K562 (cell line): ENCODE measurements at regions not wholly inside any gene's neighbourhood (a gene's known extent, or its start where the extent isn't known, plus 50 kb on each side); places are given as distances from the start of the nearest gene placed in this dataset.

ENCODE experiments used
- CREB3L1 ChIP-seq: fragments of 450-650 bp; IDR thresholded peaks from 2 replicates; pipeline ENCODE4 v1.6.1; 2014; ENCODE audit warnings: low read depth, mild to moderate bottlenecking, moderate library complexity, borderline replicate concordance
- CTBP1 ChIP-seq: fragments of 450-650 bp; IDR thresholded peaks from 2 replicates; pipeline ENCODE4 v1.6.1; 2016; ENCODE audit warnings: borderline replicate concordance
- CTCF ChIP-seq, 3 experiments: IDR thresholded peaks in 2 of 3; conservative IDR thresholded peaks in 1 of 3; 2 replicates each; pipeline ENCODE4 v1.5.1; 2011 to 2012; ENCODE audit warnings: low read length in 3 of 3, mild to moderate bottlenecking in 3 of 3, control low read depth in 2 of 3, improper control_type of control experiment in 1 of 3, inconsistent platforms in 1 of 3, low read depth in 1 of 3, mixed read lengths in 1 of 3, moderate library complexity in 1 of 3; ENCODE audit not compliant: insufficient read depth in 2 of 3
- DDX20 ChIP-seq: fragments of 450-650 bp; IDR thresholded peaks from 2 replicates; pipeline ENCODE4 v1.6.1; 2016; ENCODE audit warnings: missing genetic modification characterization, low read depth, mild to moderate bottlenecking, missing compliant biosample characterization, moderate library complexity
- EHMT2 ChIP-seq: fragments of 450-650 bp; IDR thresholded peaks from 2 replicates; pipeline ENCODE4 v1.6.1; 2018; ENCODE audit warnings: antibody characterized with exemption
- HNRNPH1 ChIP-seq: fragments of 200-400 bp; formaldehyde crosslinking; optimal IDR thresholded peaks from 2 replicates; pipeline ENCODE3; 2017; ENCODE audit warnings: low read depth, mild to moderate bottlenecking, low read length, moderate library complexity
- ID3 ChIP-seq, 2 experiments: fragments of 250-450 bp in 1 of 2; fragments of 450-650 bp in 1 of 2; sonication (Bioruptor Pico) in 1 of 2; IDR thresholded peaks; 2 replicates each; pipeline versions ENCODE4 v1.6.1 to v1.8.0; 2016 to 2021; ENCODE audit warnings: mild to moderate bottlenecking in 2 of 2, moderate library complexity in 2 of 2, missing compliant biosample characterization in 1 of 2, missing genetic modification characterization in 1 of 2
- KDM5B ChIP-seq: fragments of 200-600 bp; sonication (generic); IDR thresholded peaks from 2 replicates; pipeline ENCODE4 v1.6.1; 2012; ENCODE audit warnings: low read depth, mild to moderate bottlenecking, moderate library complexity, low read length, control low read depth, inconsistent platforms; ENCODE audit not compliant: insufficient replicate concordance
- MAFK ChIP-seq: IDR thresholded peaks from 2 replicates; pipeline ENCODE4 v1.6.1; 2011; ENCODE audit warnings: low read length, improper control_type of control experiment
- RBFOX2 ChIP-seq: fragments of 200-400 bp; formaldehyde crosslinking; IDR thresholded peaks from 2 replicates; pipeline ENCODE4 v1.6.1; 2017; ENCODE audit warnings: low read depth, mild to moderate bottlenecking, low read length, moderate library complexity
- ZNF263 ChIP-seq: sonication (generic); formaldehyde crosslinking; IDR thresholded peaks from 2 replicates; pipeline ENCODE4 v1.8.0; 2022; ENCODE audit warnings: mild to moderate bottlenecking, missing genetic modification reagents, borderline replicate concordance
- ZNF57 ChIP-seq: fragments of 450-650 bp; formaldehyde crosslinking; IDR thresholded peaks from 2 replicates; pipeline ENCODE4 v1.4.0; 2020; ENCODE audit warnings: mild to moderate bottlenecking, moderate library complexity
- TF ChIP-seq, protein P1 (sequence below): fragments of 250-450 bp; sonication (Bioruptor Pico); IDR thresholded peaks from 2 replicates; pipeline ENCODE4 v1.8.0; 2021; ENCODE audit warnings: borderline replicate concordance, mild to moderate bottlenecking, moderate library complexity; ENCODE audit not compliant: poor library complexity, severe bottlenecking

- 0 out of 2 replicates have a peak, but pooled peaks have one; percentile 18 for TF ChIP-seq CTBP1
- peak; percentile 44 for TF ChIP-seq RBFOX2
- TF ChIP-seq ID3 (CRISPR knock-in tag; IDR thresholded peaks at IDR 0.05) = no peak
- TF ChIP-seq ID3 (tag; IDR thresholded peaks at IDR 0.05) = 0 out of 2 replicates have a peak, but pooled peaks have one; percentile 47
- TF ChIP-seq CREB3L1 = no peak
- peak; percentile 70 for TF ChIP-seq EHMT2
- no peak for TF ChIP-seq KDM5B
- TF ChIP-seq, protein P1, sequence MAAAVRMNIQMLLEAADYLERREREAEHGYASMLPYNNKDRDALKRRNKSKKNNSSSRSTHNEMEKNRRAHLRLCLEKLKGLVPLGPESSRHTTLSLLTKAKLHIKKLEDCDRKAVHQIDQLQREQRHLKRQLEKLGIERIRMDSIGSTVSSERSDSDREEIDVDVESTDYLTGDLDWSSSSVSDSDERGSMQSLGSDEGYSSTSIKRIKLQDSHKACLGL (CRISPR knock-in tag) = no peak
- no peak for TF ChIP-seq HNRNPH1
- 0 out of 2 replicates have a peak, but pooled peaks have one; percentile 1 for TF ChIP-seq ZNF57
- TF ChIP-seq DDX20 = no peak
- no peak for TF ChIP-seq MAFK
- TF ChIP-seq ZNF263 (CRISPR knock-in tag) = peak; percentile 81
- 0 out of 6 replicates have a peak, but pooled peaks of 1 of the 3 experiments have one; percentile 6 for TF ChIP-seq CTCF (IDR thresholded peaks at IDR 0.05 in 2 of 3, conservative IDR thresholded peaks at IDR 0.05 in 1 of 3; ENCODE audit: insufficient read depth in 2 of 3, low read depth in 1 of 3, low read length in 3 of 3)
These were observed 126.2 kb downstream of the MRM1 start (continued) for GRCh38 chr17:36727577-36727976.
